MCF 10A (cell line): ENCODE measurements at regions not wholly inside any gene's neighbourhood (a gene's known extent, or its start where the extent isn't known, plus 50 kb on each side); places are given as distances from the start of the nearest gene placed in this dataset.

ENCODE experiments used
- BruUV-seq: library from RNA; stranded (reverse); fragments of 400-500 nt; replicated peaks from 2 replicates; lab custom pipeline; 2021; lab: Mats Ljungman, UMichigan
- CTCF ChIA-PET: fragments of 300-600 bp; sonication (Branson Sonifier 250); formaldehyde crosslinking; extraction: SDS; loops from one replicate; lab custom pipeline; 2021; ENCODE audit warnings: antibody characterized with exemption, inconsistent platforms; lab: Yijun Ruan, JAX
- POLR2A ChIA-PET: fragments of 300-600, 350-650 bp; sonication (Branson Sonifier 250); formaldehyde crosslinking; extraction: SDS; loops from one replicate; lab custom pipeline; 2020; ENCODE audit warnings: antibody characterized with exemption, inconsistent platforms; lab: Yijun Ruan, JAX
- DNase-seq: peaks from one replicate; pipeline ENCODE4 v3.0.0-alpha.2; 2018; ENCODE audit not compliant: unreplicated experiment
- H3K27ac Mint-ChIP-seq: one replicate; pipeline ENCODE4 v1.8.0; 2022; ENCODE audit warnings: mild to moderate bottlenecking, low read depth, mixed read lengths; ENCODE audit not compliant: unreplicated experiment
- H3K27me3 Mint-ChIP-seq: one replicate; pipeline ENCODE4 v1.8.0; 2022; ENCODE audit warnings: mixed read lengths; ENCODE audit not compliant: insufficient read depth, unreplicated experiment
- H3K36me3 Mint-ChIP-seq: one replicate; pipeline ENCODE4 v1.8.0; 2022; ENCODE audit warnings: mild to moderate bottlenecking, moderate library complexity, mixed read lengths; ENCODE audit not compliant: insufficient read depth, unreplicated experiment
- H3K4me1 Mint-ChIP-seq: one replicate; pipeline ENCODE4 v1.8.0; 2022; ENCODE audit warnings: mixed read lengths; ENCODE audit not compliant: insufficient read depth, unreplicated experiment
- H3K4me3 Mint-ChIP-seq: one replicate; pipeline ENCODE4 v1.8.0; 2022; ENCODE audit warnings: mild to moderate bottlenecking, moderate library complexity, mixed read lengths; ENCODE audit not compliant: unreplicated experiment
- H3K9me3 Mint-ChIP-seq: one replicate; pipeline ENCODE4 v1.8.0; 2022; ENCODE audit warnings: mixed read lengths; ENCODE audit not compliant: unreplicated experiment
- CTCF ChIP-seq: fragments of 200-600 bp; IDR thresholded peaks from one replicate; pipeline ENCODE4 v1.8.0; 2022; ENCODE audit warnings: antibody characterized with exemption, mild to moderate bottlenecking; ENCODE audit not compliant: unreplicated experiment
- intact Hi-C: fragments of 100-400 bp; cut with micrococcal nuclease; formaldehyde crosslinking; loops from 2 replicates; pipeline ENCODE4 v1.14.1; 2022

GRCh38 chr18:45156946-45157345 is 458.3 kb upstream of the SLC14A2 start:
- TF ChIP-seq CTCF: no peak
- Mint-ChIP-seq H3K36me3 (peaks cover 6% of the 10 kb centered on the region), H3K4me1 (peaks cover 5% of the 10 kb centered on the region), H3K9me3 (no peaks in the 10 kb centered on the region), H3K4me3 (no peak overlapping the region), H3K27me3 (no peaks in the 10 kb centered on the region), H3K27ac (no peak overlapping the region)
- no TSS peak for BruUV-seq
- ChIA-PET POLR2A (interaction anchor here (0.6 kb wide), 1 partner anchor 166 kb away, joined by 3 read pairs; no protein-coding TSS in a partner anchor), CTCF (no interaction called here)
- intact Hi-C loops: no loop called here
- no peak for DNase-seq

- no peak for TF ChIP-seq CTCF
- no peaks in the 10 kb centered on the region for H3K27me3 Mint-ChIP-seq
- peaks cover 5% of the 10 kb centered on the region for H3K36me3 Mint-ChIP-seq
- H3K9me3 Mint-ChIP-seq: no peaks in the 10 kb centered on the region
- intact Hi-C loops: no loop called here
- BruUV-seq: no TSS peak
- CTCF ChIA-PET: interaction anchor here (0.6 kb wide), 1 partner anchor 64 kb away, joined by 3 read pairs; no protein-coding TSS in a partner anchor
- H3K4me3 Mint-ChIP-seq: no peak overlapping the region
- DNase-seq: no peak
- peaks cover 5% of the 10 kb centered on the region for H3K4me1 Mint-ChIP-seq
- POLR2A ChIA-PET: no interaction called here
- no peak overlapping the region for H3K27ac Mint-ChIP-seq
Measured at GRCh38 chr18:45157576-45157975, 457.7 kb upstream of the SLC14A2 start.

DNA sequence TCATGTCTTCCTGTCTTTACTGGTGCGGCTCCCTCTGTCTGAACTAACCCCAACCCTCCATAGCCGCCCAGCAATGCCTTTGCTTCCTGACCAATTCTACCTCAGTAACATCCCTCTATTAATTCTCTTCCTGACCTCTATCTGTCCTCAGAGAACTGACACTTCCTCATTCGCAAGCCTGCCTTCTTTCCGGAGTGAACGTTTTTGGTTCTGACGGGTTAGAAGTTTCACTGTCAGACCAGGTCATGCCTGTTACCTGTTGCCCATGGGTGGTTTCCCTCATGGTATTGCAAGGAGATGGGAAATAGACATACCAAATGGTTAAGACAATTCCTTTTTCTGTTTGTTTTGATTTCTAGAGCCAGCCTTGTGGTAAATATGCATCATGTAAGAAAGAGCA is 453.4 kb upstream of the SLC14A2 start:
- intact Hi-C loops: loop anchor here (10.0 kb wide), 1 partner anchor 567 kb away; no protein-coding TSS in a partner anchor
- ChIA-PET POLR2A (no interaction called here), CTCF (no interaction called here)
- H3K4me1 Mint-ChIP-seq: peaks cover 12% of the 10 kb centered on the region
- no TSS peak for BruUV-seq
- no peak overlapping the region for H3K27ac Mint-ChIP-seq
- DNase-seq: no peak
- no peak overlapping the region for H3K4me3 Mint-ChIP-seq
- H3K9me3 Mint-ChIP-seq: no peaks in the 10 kb centered on the region
- H3K27me3 Mint-ChIP-seq: no peaks in the 10 kb centered on the region
- no peak for TF ChIP-seq CTCF
- no peaks in the 10 kb centered on the region for H3K36me3 Mint-ChIP-seq

- intact Hi-C loops: loop anchor here (10.0 kb wide), 1 partner anchor 569 kb away; no protein-coding TSS in a partner anchor
- no peak for DNase-seq
- Mint-ChIP-seq H3K4me1 (peaks cover 26% of the 10 kb centered on the region), H3K4me3 (no peak overlapping the region), H3K9me3 (no peaks in the 10 kb centered on the region), H3K27me3 (no peaks in the 10 kb centered on the region), H3K36me3 (no peaks in the 10 kb centered on the region), H3K27ac (no peak overlapping the region)
- no peak for TF ChIP-seq CTCF
- ChIA-PET CTCF (interaction anchor here (0.6 kb wide), 1 partner anchor 113 kb away, joined by 3 read pairs; no protein-coding TSS in a partner anchor), POLR2A (no interaction called here)
- no TSS peak for BruUV-seq
Measured at GRCh38 chr18:45163871-45164270, 451.4 kb upstream of the SLC14A2 start.
